ENCODE measurements at regions not wholly inside any gene's neighbourhood (a gene's known extent, or its start where the extent isn't known, plus 50 kb on each side); places are given as distances from the start of the nearest gene placed in this dataset.

DNA sequence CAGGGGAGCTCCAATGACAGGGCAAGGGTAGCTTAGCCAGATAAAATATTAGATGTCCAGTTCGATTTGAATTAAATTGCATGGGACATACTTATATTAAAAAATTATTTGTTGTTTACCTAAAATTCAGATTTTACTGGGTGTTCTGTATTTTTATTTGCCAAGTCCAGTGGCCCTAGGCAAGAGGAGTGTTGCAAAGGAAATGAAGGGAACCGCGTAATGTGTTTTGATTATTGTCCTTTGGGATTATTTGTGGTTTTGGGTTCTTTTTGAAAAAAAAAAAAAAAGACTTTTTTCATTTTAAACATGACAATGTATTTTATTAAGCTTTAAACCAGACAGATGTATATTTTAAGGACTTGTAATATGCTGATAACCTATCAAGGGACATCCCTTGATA lies 179.3 kb downstream of the C9orf152 start:
- Histone ChIP-seq H3K79me2 (ENCODE audit: insufficient read depth, low read length) (no peaks in the 10 kb centered on the region), H3K9me2 (ENCODE audit: low read depth, low read length) (no peaks in the 10 kb centered on the region), H4K20me1 (ENCODE audit: insufficient read depth, low read length) (no peaks in the 10 kb centered on the region), H3K27ac (ENCODE audit: low read depth, low read length, poor library complexity, severe bottlenecking) (no peak overlapping the region), H3F3A (ENCODE audit: insufficient read depth, low read length) (no peaks in the 10 kb centered on the region), H3K9ac (ENCODE audit: low read length) (no peak overlapping the region), H3K9me3 (ENCODE audit: low read length) (no peaks in the 10 kb centered on the region), H3K27me3 (ENCODE audit: insufficient read depth, low read length) (no peaks in the 10 kb centered on the region), H3K4me2 (ENCODE audit: low read length) (no peak overlapping the region), H3K4me1 (ENCODE audit: insufficient read depth, low read length, severe bottlenecking) (peaks cover 17% of the 10 kb centered on the region), H3K4me3 (ENCODE audit: low read depth, low read length, poor library complexity, severe bottlenecking) (no peak overlapping the region), H3K36me3 (ENCODE audit: insufficient read depth, low read length) (no peaks in the 10 kb centered on the region), H2AFZ (ENCODE audit: low read length) (no peak overlapping the region)
- TF ChIP-seq, protein P1, sequence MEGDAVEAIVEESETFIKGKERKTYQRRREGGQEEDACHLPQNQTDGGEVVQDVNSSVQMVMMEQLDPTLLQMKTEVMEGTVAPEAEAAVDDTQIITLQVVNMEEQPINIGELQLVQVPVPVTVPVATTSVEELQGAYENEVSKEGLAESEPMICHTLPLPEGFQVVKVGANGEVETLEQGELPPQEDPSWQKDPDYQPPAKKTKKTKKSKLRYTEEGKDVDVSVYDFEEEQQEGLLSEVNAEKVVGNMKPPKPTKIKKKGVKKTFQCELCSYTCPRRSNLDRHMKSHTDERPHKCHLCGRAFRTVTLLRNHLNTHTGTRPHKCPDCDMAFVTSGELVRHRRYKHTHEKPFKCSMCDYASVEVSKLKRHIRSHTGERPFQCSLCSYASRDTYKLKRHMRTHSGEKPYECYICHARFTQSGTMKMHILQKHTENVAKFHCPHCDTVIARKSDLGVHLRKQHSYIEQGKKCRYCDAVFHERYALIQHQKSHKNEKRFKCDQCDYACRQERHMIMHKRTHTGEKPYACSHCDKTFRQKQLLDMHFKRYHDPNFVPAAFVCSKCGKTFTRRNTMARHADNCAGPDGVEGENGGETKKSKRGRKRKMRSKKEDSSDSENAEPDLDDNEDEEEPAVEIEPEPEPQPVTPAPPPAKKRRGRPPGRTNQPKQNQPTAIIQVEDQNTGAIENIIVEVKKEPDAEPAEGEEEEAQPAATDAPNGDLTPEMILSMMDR (IDR thresholded peaks at IDR 0.05; ENCODE audit: low read length): no peak
- no peak for TF ChIP-seq EZH2 (IDR thresholded peaks at IDR 0.05; ENCODE audit: borderline replicate concordance, low read length)

- no peak overlapping the region for H3K4me3 ChIP-seq (ENCODE audit: low read depth, low read length, poor library complexity, severe bottlenecking)
- H4K20me1 ChIP-seq (ENCODE audit: insufficient read depth, low read length): no peaks in the 10 kb centered on the region
- no peaks in the 10 kb centered on the region for H3K9me2 ChIP-seq (ENCODE audit: low read depth, low read length)
- H3K36me3 ChIP-seq (ENCODE audit: insufficient read depth, low read length): no peaks in the 10 kb centered on the region
- no peak overlapping the region for H3K27ac ChIP-seq (ENCODE audit: low read depth, low read length, poor library complexity, severe bottlenecking)
- H3K9me3 ChIP-seq (ENCODE audit: low read length): no peaks in the 10 kb centered on the region
- no peak overlapping the region for H3K9ac ChIP-seq (ENCODE audit: low read length)
- H3K4me2 ChIP-seq (ENCODE audit: low read length): no peak overlapping the region
- H3K27me3 ChIP-seq (ENCODE audit: insufficient read depth, low read length): no peaks in the 10 kb centered on the region
- H3K79me2 ChIP-seq (ENCODE audit: insufficient read depth, low read length): no peaks in the 10 kb centered on the region
- no peak for TF ChIP-seq EZH2 (IDR thresholded peaks at IDR 0.05; ENCODE audit: borderline replicate concordance, low read length)
- TF ChIP-seq, protein P1 (IDR thresholded peaks at IDR 0.05; ENCODE audit: low read length): no peak
- no peak overlapping the region for H2AFZ ChIP-seq (ENCODE audit: low read length)
- peaks cover 17% of the 10 kb centered on the region for H3K4me1 ChIP-seq (ENCODE audit: insufficient read depth, low read length, severe bottlenecking)
- H3F3A ChIP-seq (ENCODE audit: insufficient read depth, low read length): no peaks in the 10 kb centered on the region
These were observed 178.5 kb downstream of the C9orf152 start for GRCh38 chr9:110029429-110029955.

- Histone ChIP-seq H3K27me3 (ENCODE audit: insufficient read depth, low read length) (no peaks in the 10 kb centered on the region), H3K9me3 (ENCODE audit: low read length) (no peaks in the 10 kb centered on the region), H3K36me3 (ENCODE audit: insufficient read depth, low read length) (no peaks in the 10 kb centered on the region), H3K9ac (ENCODE audit: low read length) (no peak overlapping the region), H2AFZ (ENCODE audit: low read length) (no peak overlapping the region), H3K4me2 (ENCODE audit: low read length) (no peak overlapping the region), H3K79me2 (ENCODE audit: insufficient read depth, low read length) (no peaks in the 10 kb centered on the region), H3K9me2 (ENCODE audit: low read depth, low read length) (no peaks in the 10 kb centered on the region), H4K20me1 (ENCODE audit: insufficient read depth, low read length) (no peaks in the 10 kb centered on the region), H3F3A (ENCODE audit: insufficient read depth, low read length) (no peaks in the 10 kb centered on the region), H3K4me1 (ENCODE audit: insufficient read depth, low read length, severe bottlenecking) (peaks cover 17% of the 10 kb centered on the region), H3K27ac (ENCODE audit: low read depth, low read length, poor library complexity, severe bottlenecking) (no peak overlapping the region), H3K4me3 (ENCODE audit: low read depth, low read length, poor library complexity, severe bottlenecking) (no peak overlapping the region)
- TF ChIP-seq EZH2 (IDR thresholded peaks at IDR 0.05; ENCODE audit: borderline replicate concordance, low read length): no peak
- TF ChIP-seq, protein P1 (IDR thresholded peaks at IDR 0.05; ENCODE audit: low read length): no peak
These were observed 177.9 kb downstream of the C9orf152 start for GRCh38 chr9:110029956-110030480.
